Tibial nerve (tissue), 4 donors: ENCODE measurements at regions not wholly inside any gene's neighbourhood (a gene's known extent, or its start where the extent isn't known, plus 50 kb on each side); places are given as distances from the start of the nearest gene placed in this dataset.
A peak's percentile ranks its signal among the peaks of the same experiment; 100 is the strongest.

ENCODE experiments used
- DNase-seq, 2 donors: peaks; one replicate each; pipeline ENCODE4 v3.0.0-alpha.2; 2019; ENCODE audit warnings: low spot score in 2 of 2
- H3K27ac ChIP-seq, 4 donors: fragments of 200-600 bp; sonication (generic) in 3 of 4; one replicate each; pipeline ENCODE4 v1.5.1; 2017 to 2019; ENCODE audit warnings: mild to moderate bottlenecking in 1 of 4
- H3K27me3 ChIP-seq, 2 donors: fragments of 200-600 bp; sonication (generic) in 1 of 2; one replicate each; pipeline versions ENCODE4 v1.5.1 to v1.6.0; 2017 to 2019
- H3K36me3 ChIP-seq, 3 donors: fragments of 200-600 bp; sonication (generic); one replicate each; pipeline ENCODE4 v1.5.1; 2018 to 2019
- H3K4me1 ChIP-seq, 4 donors: fragments of 200-600 bp; sonication (generic) in 3 of 4; one replicate each; pipeline ENCODE4 v1.5.1; 2017 to 2019
- H3K4me3 ChIP-seq, 4 donors: fragments of 200-600 bp; sonication (generic) in 3 of 4; one replicate each; pipeline ENCODE4 v1.5.1; 2017 to 2019; ENCODE audit warnings: mild to moderate bottlenecking in 1 of 4, moderate library complexity in 1 of 4
- H3K9me3 ChIP-seq, 4 donors: fragments of 200-600 bp; sonication (generic) in 3 of 4; one replicate each; pipeline ENCODE4 v1.5.1; 2017 to 2019
- CTCF ChIP-seq, 5 experiments: fragments of 200-600 bp in 3 of 5; fragments of 450-650 bp in 2 of 5; sonication (generic) in 3 of 5; IDR thresholded peaks; one replicate each; pipeline ENCODE4 v1.5.1; 2016 to 2019; ENCODE audit warnings: antibody characterized with exemption in 5 of 5, mild to moderate bottlenecking in 3 of 5, moderate library complexity in 2 of 5
- EP300 ChIP-seq, 2 donors: sonication (generic); formaldehyde crosslinking; IDR thresholded peaks; one replicate each; pipeline ENCODE4 v1.6.1; 2017; ENCODE audit warnings: antibody characterized with exemption in 2 of 2, mild to moderate bottlenecking in 1 of 2
- POLR2A ChIP-seq, 2 donors: fragments of 450-650 bp; IDR thresholded peaks; one replicate each; pipeline ENCODE4 v1.6.1; 2017; ENCODE audit warnings: antibody characterized with exemption in 2 of 2, mild to moderate bottlenecking in 2 of 2, moderate library complexity in 2 of 2
- WGBS, 2 donors: methylation state at CpG; one replicate each; pipeline ENCODE4 v1.1.5; 2018; 5-methylcytosine and 5-hydroxymethylcytosine counted together

DNA sequence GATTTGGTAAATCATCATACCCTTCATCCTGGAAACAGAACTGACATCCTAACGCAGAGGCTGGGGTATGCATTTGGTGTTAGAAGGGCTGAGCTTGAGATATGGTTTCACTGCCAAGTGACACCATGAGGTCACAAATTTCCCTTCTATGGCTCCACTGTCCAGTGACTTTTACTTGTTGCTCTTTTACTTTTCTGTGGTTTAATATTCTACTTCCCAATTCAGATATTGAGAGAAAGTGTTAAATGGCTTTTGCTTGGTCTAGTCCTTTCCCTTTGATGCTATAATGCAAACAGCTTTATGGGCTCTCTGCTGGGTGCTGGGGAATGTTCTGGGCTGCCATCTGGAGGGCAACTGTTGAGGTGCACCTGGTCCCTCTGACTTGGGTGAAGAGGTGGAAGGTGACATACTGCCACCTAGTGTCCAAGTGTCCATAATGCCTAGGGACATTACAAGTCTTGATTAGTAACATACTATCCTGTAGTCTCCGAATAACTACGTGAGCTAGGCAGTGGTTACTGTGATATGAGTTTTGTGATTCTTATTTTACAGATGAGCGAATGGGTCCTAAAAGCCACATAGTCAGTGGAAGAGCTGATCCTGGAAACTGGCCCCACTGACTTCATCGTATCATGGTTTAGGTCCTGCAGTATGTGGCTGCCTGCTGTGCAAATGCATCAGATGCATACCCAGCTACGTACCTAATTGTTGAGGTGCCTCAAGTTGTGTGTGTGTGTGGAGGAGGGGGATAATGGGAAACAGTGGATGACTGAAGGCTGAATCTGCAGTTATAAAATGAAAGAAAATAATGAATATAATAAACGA lies 149.1 kb upstream of the RAG2 start:
- TF ChIP-seq EP300 (IDR thresholded peaks at IDR 0.05) (no peak), POLR2A (IDR thresholded peaks at IDR 0.05) (no peak), CTCF (IDR thresholded peaks at IDR 0.05) (peak; percentile 89 to 97 (median 93))
- WGBS, 2 donors = 32 to 33% methylated on average over 7 of the region's 7 CpGs
- DNase-seq = peak; percentile 67 to 98
- Histone ChIP-seq H3K27me3 (no peaks in the 10 kb centered on the region), H3K4me1 (peaks cover 0 to 5% (median 0%) of the 10 kb centered on the region in 4 donors), H3K27ac (no peak overlapping the region), H3K36me3 (no peaks in the 10 kb centered on the region), H3K9me3 (no peaks in the 10 kb centered on the region), H3K4me3 (no peak overlapping the region)

DNA sequence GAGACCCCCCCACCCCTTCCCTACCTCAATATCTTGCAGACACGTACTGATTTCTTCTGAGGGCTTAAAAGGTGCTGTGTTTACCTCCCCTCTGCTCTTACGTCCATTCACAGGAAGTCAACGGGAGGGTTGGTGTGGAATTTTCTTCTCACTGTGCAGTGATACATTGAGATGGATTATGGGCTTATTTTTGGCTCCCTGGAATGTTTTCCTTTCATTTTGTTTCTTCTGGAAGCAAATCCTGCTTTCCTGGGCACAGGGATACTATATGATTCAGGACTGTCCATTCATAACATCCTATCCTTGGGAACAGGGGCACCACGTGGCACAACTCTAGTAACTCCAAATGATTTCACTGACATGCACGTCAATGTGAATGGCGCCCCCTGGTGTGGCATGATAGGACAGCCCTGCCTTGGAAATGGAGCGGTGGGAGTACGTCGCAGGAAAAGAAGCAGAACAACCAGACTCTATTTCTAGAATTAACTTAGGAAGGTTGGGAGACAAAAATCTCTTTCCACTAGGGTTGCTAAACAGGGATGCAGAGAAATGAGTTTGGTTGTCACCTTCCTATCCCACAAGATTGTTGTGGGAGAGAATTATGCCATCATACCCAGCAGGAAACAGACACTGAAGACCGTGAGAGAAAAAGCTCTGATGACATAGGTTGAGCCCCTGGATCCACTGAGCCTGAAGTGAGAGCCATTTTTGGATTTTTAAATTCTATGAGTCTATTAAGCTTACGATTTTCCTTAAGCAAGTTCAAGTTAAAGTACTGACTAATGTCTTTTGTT lies 146.5 kb upstream of the RAG2 start:
- no peak for TF ChIP-seq EP300 (IDR thresholded peaks at IDR 0.05)
- peak; percentile 50 to 59 (median 53) for TF ChIP-seq CTCF (IDR thresholded peaks at IDR 0.05)
- TF ChIP-seq POLR2A (IDR thresholded peaks at IDR 0.05) = no peak
- H3K27me3 ChIP-seq = no peaks in the 10 kb centered on the region
- no peak overlapping the region for H3K4me3 ChIP-seq
- peak; percentile 57 to 76 for DNase-seq
- no peaks in the 10 kb centered on the region for H3K9me3 ChIP-seq
- peaks cover 0 to 5% (median 0%) of the 10 kb centered on the region in 4 donors for H3K4me1 ChIP-seq
- no peak overlapping the region for H3K27ac ChIP-seq
- WGBS, 2 donors = 31 to 35% methylated on average over 11 of the region's 11 CpGs
- H3K36me3 ChIP-seq = no peaks in the 10 kb centered on the region

- DNase-seq = no peak
- TF ChIP-seq POLR2A (IDR thresholded peaks at IDR 0.05) (no peak), EP300 (IDR thresholded peaks at IDR 0.05) (no peak), CTCF (IDR thresholded peaks at IDR 0.05) (no peak)
- Histone ChIP-seq H3K27ac (no peak overlapping the region), H3K36me3 (no peaks in the 10 kb centered on the region), H3K9me3 (no peaks in the 10 kb centered on the region), H3K27me3 (no peaks in the 10 kb centered on the region), H3K4me1 (peaks cover 0 to 5% (median 0%) of the 10 kb centered on the region in 4 donors), H3K4me3 (no peak overlapping the region)
- 88 to 94% methylated on average over 2 of the region's 2 CpGs for WGBS, 2 donors
These were observed 145.0 kb upstream of the RAG2 start for GRCh38 chr11:36743039-36743438.

- no peak for DNase-seq
- H3K4me1 ChIP-seq = peaks cover 0 to 5% (median 0%) of the 10 kb centered on the region in 4 donors
- H3K9me3 ChIP-seq = no peaks in the 10 kb centered on the region
- no peak overlapping the region for H3K4me3 ChIP-seq
- TF ChIP-seq CTCF (IDR thresholded peaks at IDR 0.05) (no peak), EP300 (IDR thresholded peaks at IDR 0.05) (no peak), POLR2A (IDR thresholded peaks at IDR 0.05) (no peak)
- H3K36me3 ChIP-seq = no peaks in the 10 kb centered on the region
- no peak overlapping the region for H3K27ac ChIP-seq
- no peaks in the 10 kb centered on the region for H3K27me3 ChIP-seq
These were observed 143.5 kb upstream of the RAG2 start for GRCh38 chr11:36741515-36741914.
